H9 (cell line): ENCODE measurements at regions not wholly inside any gene's neighbourhood (a gene's known extent, or its start where the extent isn't known, plus 50 kb on each side); places are given as distances from the start of the nearest gene placed in this dataset.

Experiments
- DNase-seq: peaks from one replicate; pipeline ENCODE4 v3.0.0-alpha.2; 2017
- H2AFZ ChIP-seq: one replicate; pipeline ENCODE4 v1.6.1; 2013; ENCODE audit warnings: mild to moderate bottlenecking, low read length, control low read depth, moderate library complexity
- H2AK5ac ChIP-seq: 2 replicates; pipeline ENCODE4 v1.6.1; 2013; ENCODE audit warnings: low read length, control low read depth, mixed read lengths; ENCODE audit not compliant: insufficient read length
- H2BK120ac ChIP-seq: one replicate; pipeline ENCODE4 v1.6.1; 2013; ENCODE audit warnings: low read depth, mild to moderate bottlenecking, low read length, control low read depth, inconsistent platforms; ENCODE audit not compliant: poor library complexity, severe bottlenecking
- H2BK12ac ChIP-seq: 2 replicates; pipeline ENCODE4 v1.6.1; 2013; ENCODE audit warnings: low read length, control low read depth, mixed read lengths, low read depth; ENCODE audit not compliant: insufficient read length
- H2BK15ac ChIP-seq: 2 replicates; pipeline ENCODE4 v1.6.1; 2013; ENCODE audit warnings: low read depth, low read length, control low read depth
- H2BK20ac ChIP-seq: one replicate; pipeline ENCODE4 v1.6.1; 2013; ENCODE audit warnings: low read depth, mild to moderate bottlenecking, low read length, control low read depth, inconsistent platforms; ENCODE audit not compliant: poor library complexity, severe bottlenecking
- H2BK5ac ChIP-seq: 2 replicates; pipeline ENCODE4 v1.6.1; 2013; ENCODE audit warnings: low read length, control low read depth, mixed read lengths; ENCODE audit not compliant: insufficient read length
- H3K14ac ChIP-seq: 2 replicates; pipeline ENCODE4 v1.6.1; 2013; ENCODE audit warnings: low read length, control low read depth; ENCODE audit not compliant: insufficient read depth
- H3K18ac ChIP-seq: 2 replicates; pipeline ENCODE4 v1.6.1; 2013; ENCODE audit warnings: low read depth, mild to moderate bottlenecking, mixed read lengths, low read length, control low read depth; ENCODE audit not compliant: insufficient read length
- H3K23ac ChIP-seq: 2 replicates; pipeline ENCODE4 v1.6.1; 2013; ENCODE audit warnings: low read length, control low read depth, mixed read lengths, low read depth; ENCODE audit not compliant: insufficient read length
- H3K23me2 ChIP-seq: 2 replicates; pipeline ENCODE4 v1.6.1; 2013; ENCODE audit warnings: low read depth, mild to moderate bottlenecking, mixed read lengths, low read length, control low read depth; ENCODE audit not compliant: insufficient read length, poor library complexity, severe bottlenecking
- H3K27ac ChIP-seq: 2 replicates; pipeline ENCODE4 v1.5.1; 2013; ENCODE audit warnings: low read length, control low read depth, mixed read lengths, low read depth; ENCODE audit not compliant: insufficient read length
- H3K27me3 ChIP-seq: 2 replicates; pipeline ENCODE4 v1.6.1; 2013; ENCODE audit warnings: low read length, control low read depth, inconsistent platforms; ENCODE audit not compliant: insufficient read depth
- H3K4ac ChIP-seq: 2 replicates; pipeline ENCODE4 v1.6.1; 2013; ENCODE audit warnings: low read depth, mild to moderate bottlenecking, control low read depth, inconsistent platforms, low read length, moderate library complexity
- H3K4me1 ChIP-seq: 2 replicates; pipeline ENCODE4 v1.6.1; 2013; ENCODE audit warnings: low read length, control low read depth, inconsistent platforms; ENCODE audit not compliant: insufficient read depth
- H3K4me2 ChIP-seq: 2 replicates; pipeline ENCODE4 v1.6.1; 2013; ENCODE audit warnings: low read length, control low read depth, mixed read lengths; ENCODE audit not compliant: insufficient read length, insufficient read depth
- H3K56ac ChIP-seq: 2 replicates; pipeline ENCODE4 v1.6.1; 2013; ENCODE audit warnings: low read depth, mild to moderate bottlenecking, mixed read lengths, low read length, control low read depth; ENCODE audit not compliant: insufficient read length
- H3K79me1 ChIP-seq: 2 replicates; pipeline ENCODE4 v1.6.1; 2013; ENCODE audit warnings: low read depth, mild to moderate bottlenecking, moderate library complexity, low read length, control low read depth, inconsistent platforms; ENCODE audit not compliant: insufficient read depth, poor library complexity, severe bottlenecking
- H3K79me2 ChIP-seq: 2 replicates; pipeline ENCODE4 v1.6.1; 2013; ENCODE audit warnings: low read length, control low read depth, inconsistent platforms; ENCODE audit not compliant: insufficient read depth
- H3K9ac ChIP-seq: 2 replicates; pipeline ENCODE4 v1.6.1; 2013; ENCODE audit warnings: low read length, control low read depth, mixed read lengths; ENCODE audit not compliant: insufficient read length; ENCODE audit errors: extremely low read depth
- H3K9me3 ChIP-seq: one replicate; pipeline ENCODE4 v1.6.1; 2013; ENCODE audit warnings: low read depth, low read length, inconsistent platforms; ENCODE audit not compliant: control insufficient read depth
- H3T11ph ChIP-seq: one replicate; pipeline ENCODE4 v1.6.1; 2013; ENCODE audit warnings: mild to moderate bottlenecking, low read length, control low read depth, inconsistent platforms
- H4K20me1 ChIP-seq: one replicate; pipeline ENCODE4 v1.6.1; 2013; ENCODE audit not compliant: control insufficient read depth, insufficient read length, insufficient read depth
- H4K5ac ChIP-seq: 2 replicates; pipeline ENCODE4 v1.6.1; 2013; ENCODE audit warnings: low read depth, mild to moderate bottlenecking, mixed read lengths, low read length, control low read depth; ENCODE audit not compliant: insufficient read length
- H4K8ac ChIP-seq: replicated peaks from 2 replicates; pipeline ENCODE4 v1.6.1; 2013; ENCODE audit warnings: low read length, control low read depth, mixed read lengths, low read depth; ENCODE audit not compliant: insufficient read length
- H4K91ac ChIP-seq: 2 replicates; pipeline ENCODE4 v1.6.1; 2013; ENCODE audit warnings: low read depth, mild to moderate bottlenecking, moderate library complexity, mixed read lengths, low read length, control low read depth; ENCODE audit not compliant: insufficient read length
- H3K27ac Mint-ChIP-seq, 3 experiments: 2 replicates in 2 of 3; 3 replicates in 1 of 3; pipeline ENCODE4 v1.8.0; 2020 to 2021; ENCODE audit warnings: mixed read lengths in 3 of 3, mild to moderate bottlenecking in 1 of 3, moderate library complexity in 1 of 3
- H3K27me3 Mint-ChIP-seq: 2 replicates; pipeline ENCODE4 v1.8.0; 2021; ENCODE audit warnings: low read depth, mild to moderate bottlenecking, moderate library complexity, mixed read lengths
- H3K36me3 Mint-ChIP-seq, 3 experiments: 2 replicates in 2 of 3; 3 replicates in 1 of 3; pipeline ENCODE4 v1.8.0; 2020 to 2021; ENCODE audit warnings: low read depth in 3 of 3, mixed read lengths in 3 of 3; ENCODE audit not compliant: insufficient read depth in 1 of 3
- H3K4me1 Mint-ChIP-seq, 2 experiments: 2 replicates each; pipeline ENCODE4 v1.8.0; 2020; ENCODE audit warnings: mixed read lengths in 2 of 2
- H3K4me3 Mint-ChIP-seq, 2 experiments: 2 replicates in 1 of 2; 3 replicates in 1 of 2; pipeline ENCODE4 v1.8.0; 2020 to 2021; ENCODE audit warnings: mild to moderate bottlenecking in 2 of 2, mixed read lengths in 2 of 2, moderate library complexity in 1 of 2
- H3K9me3 Mint-ChIP-seq, 2 experiments: 2 replicates in 1 of 2; 3 replicates in 1 of 2; pipeline ENCODE4 v1.8.0; 2020; ENCODE audit warnings: mild to moderate bottlenecking in 2 of 2, mixed read lengths in 2 of 2, moderate library complexity in 1 of 2
- CTCF ChIP-seq: fragments of 200-600 bp; sonication (generic); conservative IDR thresholded peaks from 3 replicates; pipeline ENCODE4 v1.8.0; 2021; ENCODE audit warnings: antibody characterized with exemption, mild to moderate bottlenecking

GRCh38 chr18:39166776-39167175 lies 1601.2 kb upstream of the CELF4 start:
- Histone ChIP-seq H4K20me1 (no peaks in the 10 kb centered on the region), H3K23ac (no peak overlapping the region), H3K4ac (no peak overlapping the region), H3K4me1 (peaks cover 3% of the 10 kb centered on the region; the same call in 1 of the 2 replicates), H3K56ac (no peak overlapping the region), H4K5ac (no peak overlapping the region), H3K27me3 (no peaks in the 10 kb centered on the region), H3K14ac (no peak overlapping the region), H3K79me1 (no peaks in the 10 kb centered on the region), H2BK5ac (no peak overlapping the region), H3T11ph (no peak overlapping the region), H3K9me3 (no peaks in the 10 kb centered on the region), H4K8ac (no peak overlapping the region), H2BK15ac (no peak overlapping the region), H2BK120ac (no peak overlapping the region), H4K91ac (no peak overlapping the region), H3K79me2 (no peaks in the 10 kb centered on the region), H3K9ac (no peak overlapping the region), H3K4me2 (no peak overlapping the region), H3K18ac (no peak overlapping the region), H3K23me2 (no peaks in the 10 kb centered on the region), H2BK12ac (no peak overlapping the region), H2AK5ac (no peak overlapping the region), H2BK20ac (no peak overlapping the region), H3K27ac (no peak overlapping the region), H2AFZ (no peak overlapping the region)
- no peaks in the 10 kb centered on the region for H3K27me3 Mint-ChIP-seq
- H3K9me3 Mint-ChIP-seq: no peaks in the 10 kb centered on the region; a peak in 1 of 5 replicates
- peaks cover 20 to 24% of the 10 kb centered on the region in 2 experiments for H3K4me1 Mint-ChIP-seq
- no peak for TF ChIP-seq CTCF
- no peak overlapping the region for H3K4me3 Mint-ChIP-seq
- DNase-seq: no peak
- H3K27ac Mint-ChIP-seq: no peak overlapping the region
- H3K36me3 Mint-ChIP-seq: no peaks in the 10 kb centered on the region
